Esophagus squamous epithelium (tissue), 5 donors: ENCODE measurements at regions not wholly inside any gene's neighbourhood (a gene's known extent, or its start where the extent isn't known, plus 50 kb on each side); places are given as distances from the start of the nearest gene placed in this dataset.

Experiments
- DNase-seq: peaks from one replicate; lab custom pipeline; 2025; lab: John Stamatoyannopoulos, UW
- H3K27ac ChIP-seq, 4 donors: fragments of 200-600 bp; sonication (generic); one replicate each; pipeline ENCODE4 v1.5.1; 2016 to 2019; ENCODE audit warnings: mild to moderate bottlenecking in 1 of 4
- H3K27me3 ChIP-seq, 4 donors: fragments of 200-600 bp; sonication (generic); 1 replicate in 3 of 4; 2 replicates in 1 of 4; pipeline versions ENCODE4 v1.5.1 to v1.6.0; 2017 to 2021; ENCODE audit warnings: antibody characterized with exemption in 1 of 4
- H3K36me3 ChIP-seq, 3 donors: fragments of 200-600 bp; sonication (generic); one replicate each; pipeline ENCODE4 v1.5.1; 2016 to 2019
- H3K4me1 ChIP-seq, 3 donors: fragments of 200-600 bp; sonication (generic); one replicate each; pipeline ENCODE4 v1.5.1; 2017 to 2019
- H3K4me3 ChIP-seq, 4 donors: fragments of 200-600 bp; sonication (generic); 1 replicate in 3 of 4; 2 replicates in 1 of 4; pipeline ENCODE4 v1.5.1; 2016 to 2019; ENCODE audit warnings: mild to moderate bottlenecking in 2 of 4, moderate library complexity in 1 of 4
- H3K9me3 ChIP-seq, 3 donors: fragments of 200-600 bp; sonication (generic); one replicate each; pipeline ENCODE4 v1.5.1; 2016 to 2019
- POLR2A ChIP-seq, 4 donors: fragments of 450-650 bp; IDR thresholded peaks; one replicate each; pipeline ENCODE4 v1.6.1; 2017; ENCODE audit warnings: antibody characterized with exemption in 4 of 4, mild to moderate bottlenecking in 4 of 4, moderate library complexity in 3 of 4
- WGBS, 2 donors: methylation state at CpG; one replicate each; pipeline ENCODE4 v1.1.5; 2018; 5-methylcytosine and 5-hydroxymethylcytosine counted together
- intact Hi-C: fragments of 100-400 bp; cut with DNase I; formaldehyde crosslinking; loops from one replicate; pipeline ENCODE4 v1.15.0; 2022
- TF ChIP-seq, protein P1 (sequence below), 6 experiments: fragments of 450-650 bp in 4 of 6; fragments of 200-600 bp in 2 of 6; sonication (generic) in 2 of 6; IDR thresholded peaks; one replicate each; pipeline ENCODE4 v1.5.1; 2016 to 2019; ENCODE audit warnings: antibody characterized with exemption in 6 of 6, mild to moderate bottlenecking in 4 of 6, moderate library complexity in 4 of 6
- donor health status: DM: yes; HTN: yes; CAD: no.

DNA sequence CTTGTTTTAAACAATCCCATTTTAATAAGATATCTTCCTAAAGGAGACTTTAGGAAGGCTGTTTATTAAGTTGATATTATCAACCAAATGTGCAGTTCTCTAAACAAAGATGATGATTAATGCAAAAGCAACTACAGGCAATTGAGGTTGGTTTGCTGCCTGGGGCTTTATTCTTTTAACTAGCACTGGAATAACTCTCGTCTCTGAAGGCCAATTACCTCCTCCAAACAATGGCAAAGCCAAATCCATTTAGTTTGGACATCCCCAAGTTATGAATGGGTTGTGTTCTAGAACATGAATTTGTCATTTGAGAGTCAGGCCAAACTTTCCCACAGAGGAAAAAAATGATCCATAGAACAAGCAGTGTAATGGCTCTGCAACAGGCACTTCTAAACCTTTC is 114.1 kb downstream of the SLC16A9 start:
- Histone ChIP-seq H3K4me1 (no peaks in the 10 kb centered on the region), H3K36me3 (no peaks in the 10 kb centered on the region), H3K27ac (no peak overlapping the region), H3K27me3 (no peaks in the 10 kb centered on the region), H3K4me3 (no peak overlapping the region), H3K9me3 (no peaks in the 10 kb centered on the region)
- TF ChIP-seq, protein P1, sequence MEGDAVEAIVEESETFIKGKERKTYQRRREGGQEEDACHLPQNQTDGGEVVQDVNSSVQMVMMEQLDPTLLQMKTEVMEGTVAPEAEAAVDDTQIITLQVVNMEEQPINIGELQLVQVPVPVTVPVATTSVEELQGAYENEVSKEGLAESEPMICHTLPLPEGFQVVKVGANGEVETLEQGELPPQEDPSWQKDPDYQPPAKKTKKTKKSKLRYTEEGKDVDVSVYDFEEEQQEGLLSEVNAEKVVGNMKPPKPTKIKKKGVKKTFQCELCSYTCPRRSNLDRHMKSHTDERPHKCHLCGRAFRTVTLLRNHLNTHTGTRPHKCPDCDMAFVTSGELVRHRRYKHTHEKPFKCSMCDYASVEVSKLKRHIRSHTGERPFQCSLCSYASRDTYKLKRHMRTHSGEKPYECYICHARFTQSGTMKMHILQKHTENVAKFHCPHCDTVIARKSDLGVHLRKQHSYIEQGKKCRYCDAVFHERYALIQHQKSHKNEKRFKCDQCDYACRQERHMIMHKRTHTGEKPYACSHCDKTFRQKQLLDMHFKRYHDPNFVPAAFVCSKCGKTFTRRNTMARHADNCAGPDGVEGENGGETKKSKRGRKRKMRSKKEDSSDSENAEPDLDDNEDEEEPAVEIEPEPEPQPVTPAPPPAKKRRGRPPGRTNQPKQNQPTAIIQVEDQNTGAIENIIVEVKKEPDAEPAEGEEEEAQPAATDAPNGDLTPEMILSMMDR (IDR thresholded peaks at IDR 0.05), result no peak
- TF ChIP-seq POLR2A (IDR thresholded peaks at IDR 0.05), result no peak
- DNase-seq, result no peak
- intact Hi-C loops, result no loop called here
- WGBS, 2 donors, result 6 to 20% methylated on average over 1 of the region's 1 CpG

DNA sequence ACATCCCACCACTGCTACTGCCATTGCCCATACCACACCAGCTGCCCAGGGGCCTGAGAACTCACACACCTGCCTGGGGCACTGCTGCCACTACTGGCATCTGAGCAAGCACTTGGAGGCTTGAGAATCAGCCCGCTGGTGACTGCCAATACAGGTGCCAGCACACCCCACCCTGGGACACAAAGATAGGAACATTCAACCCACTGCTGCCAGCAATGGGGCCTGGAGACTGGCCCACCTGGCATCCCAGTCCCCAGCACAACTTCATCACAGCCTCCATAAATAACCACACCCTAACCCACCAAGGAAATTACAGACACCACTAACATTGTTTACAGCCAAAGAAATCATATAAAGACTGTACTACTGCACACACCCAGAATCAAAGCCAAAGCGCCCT is 115.9 kb downstream of the SLC16A9 start:
- WGBS, 2 donors, result 82 to 89% methylated on average over 1 of the region's 2 CpGs
- Histone ChIP-seq H3K36me3 (no peaks in the 10 kb centered on the region), H3K4me3 (no peak overlapping the region), H3K4me1 (no peaks in the 10 kb centered on the region), H3K27ac (no peak overlapping the region), H3K27me3 (no peaks in the 10 kb centered on the region), H3K9me3 (no peaks in the 10 kb centered on the region)
- intact Hi-C loops, result no loop called here
- TF ChIP-seq POLR2A (IDR thresholded peaks at IDR 0.05), result no peak
- no peak for DNase-seq

DNA sequence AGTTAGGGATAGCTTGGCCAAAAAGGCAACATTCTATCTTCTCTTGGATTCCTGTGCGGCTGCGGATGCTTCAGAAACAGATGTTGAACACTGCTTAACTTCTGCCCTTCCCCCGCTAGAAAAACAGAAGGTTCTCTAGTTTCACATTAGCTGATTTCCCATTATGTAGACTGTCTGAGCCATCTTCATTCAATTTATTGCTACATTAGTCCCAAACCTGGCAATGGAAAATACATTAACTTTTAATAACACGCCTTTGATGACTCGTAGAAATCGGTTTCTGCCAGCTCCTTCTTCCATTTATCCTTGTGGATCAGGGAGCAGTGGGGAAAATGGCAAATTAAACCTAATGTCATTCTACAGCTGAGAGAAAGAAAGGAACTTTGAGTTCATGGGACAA is 119.9 kb downstream of the SLC16A9 start:
- Histone ChIP-seq H3K36me3 (no peaks in the 10 kb centered on the region), H3K4me1 (peaks cover 0 to 18% (median 0%) of the 10 kb centered on the region in 3 donors), H3K4me3 (no peak overlapping the region), H3K27me3 (no peaks in the 10 kb centered on the region), H3K9me3 (no peaks in the 10 kb centered on the region), H3K27ac (no peak overlapping the region)
- WGBS, 2 donors, result 62 to 74% methylated on average over 6 of the region's 6 CpGs
- TF ChIP-seq POLR2A (IDR thresholded peaks at IDR 0.05), result no peak
- TF ChIP-seq, protein P1 (IDR thresholded peaks at IDR 0.05), result no peak
- intact Hi-C loops, result loop anchor here (10.0 kb wide), 1 partner anchor 345 kb away; no protein-coding TSS in a partner anchor
- no peak for DNase-seq

DNA sequence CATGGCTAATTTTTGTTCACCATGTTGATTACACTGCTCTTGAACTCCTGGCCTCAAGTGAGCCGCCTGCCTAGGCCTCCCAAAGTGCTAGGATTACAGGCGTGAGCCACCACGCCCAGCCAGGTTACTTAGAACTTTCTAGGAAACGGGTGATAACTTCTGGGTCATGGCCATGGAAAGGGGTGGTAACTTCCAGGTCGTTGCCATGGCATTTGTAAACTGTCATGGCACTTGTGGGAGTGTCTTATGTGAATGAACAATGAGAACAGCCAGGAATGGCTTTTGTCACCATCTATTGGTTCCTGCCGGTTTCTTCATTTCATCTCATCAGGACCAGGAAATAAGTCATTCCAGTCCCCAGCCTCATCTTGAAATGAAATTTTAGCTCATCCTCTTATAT is 120.9 kb downstream of the SLC16A9 start:
- no peaks in the 10 kb centered on the region for H3K9me3 ChIP-seq
- no peak overlapping the region for H3K4me3 ChIP-seq
- intact Hi-C loops, result loop anchor here (10.0 kb wide), 1 partner anchor 344 kb away; no protein-coding TSS in a partner anchor
- H3K4me1 ChIP-seq, result peaks cover 0 to 18% (median 0%) of the 10 kb centered on the region in 3 donors
- TF ChIP-seq POLR2A (IDR thresholded peaks at IDR 0.05), result no peak
- TF ChIP-seq, protein P1 (IDR thresholded peaks at IDR 0.05), result no peak
- H3K36me3 ChIP-seq, result no peaks in the 10 kb centered on the region
- DNase-seq, result no peak
- H3K27ac ChIP-seq, result no peak overlapping the region
- H3K27me3 ChIP-seq, result no peaks in the 10 kb centered on the region
- 68 to 77% methylated on average over 3 to 5 of the region's 6 CpGs for WGBS, 2 donors

DNA sequence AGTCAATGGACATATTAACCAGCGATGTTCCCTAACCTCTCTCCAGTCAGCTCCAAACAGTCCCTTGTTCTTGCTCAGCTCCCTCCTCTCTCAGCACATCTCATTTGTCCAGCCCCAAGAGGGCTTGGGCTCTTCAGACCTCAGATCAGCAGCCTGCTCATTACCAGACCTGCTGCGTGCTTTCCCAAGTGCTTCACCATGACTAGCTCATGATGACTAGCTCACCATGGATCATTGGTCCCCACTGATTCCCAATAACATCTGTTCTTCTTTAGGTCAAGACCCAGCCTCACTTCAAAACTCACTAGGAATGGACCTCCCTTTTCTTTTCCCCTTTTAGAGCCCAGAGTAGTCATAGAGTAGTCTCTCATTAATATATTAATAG is 121.9 kb downstream of the SLC16A9 start:
- H3K4me1 ChIP-seq, result peaks cover 0 to 18% (median 0%) of the 10 kb centered on the region in 3 donors

More for the DNA sequence above, 121.9 kb downstream of the SLC16A9 start:
- no peak for DNase-seq
- H3K36me3 ChIP-seq, result no peaks in the 10 kb centered on the region
- H3K4me3 ChIP-seq, result no peak overlapping the region
- intact Hi-C loops, result loop anchor here (10.0 kb wide), 1 partner anchor 343 kb away; no protein-coding TSS in a partner anchor
- no peaks in the 10 kb centered on the region for H3K27me3 ChIP-seq
- peak overlapping the region; percentile 6 to 74 (median 26) for H3K27ac ChIP-seq
- TF ChIP-seq POLR2A (IDR thresholded peaks at IDR 0.05), result no peak
- TF ChIP-seq, protein P1 (IDR thresholded peaks at IDR 0.05), result no peak
- H3K9me3 ChIP-seq, result no peaks in the 10 kb centered on the region
- 61 to 76% methylated on average over 2 of the region's 2 CpGs for WGBS, 2 donors
